Breast epithelium (tissue), 4 donors: ENCODE measurements at regions not wholly inside any gene's neighbourhood (a gene's known extent, or its start where the extent isn't known, plus 50 kb on each side); places are given as distances from the start of the nearest gene placed in this dataset.

Experiments
- DNase-seq, 2 donors: peaks; one replicate each; pipeline ENCODE4 v3.0.0-alpha.2; 2019; ENCODE audit warnings: low spot score in 2 of 2
- H3K27ac ChIP-seq, 2 donors: fragments of 200-600 bp; sonication (generic) in 1 of 2; one replicate each; pipeline ENCODE4 v1.5.1; 2016 to 2019; ENCODE audit warnings: mild to moderate bottlenecking in 1 of 2
- H3K27me3 ChIP-seq, 2 donors: fragments of 200-600 bp; sonication (generic) in 1 of 2; one replicate each; pipeline versions ENCODE4 v1.5.1 to v1.6.0; 2017 to 2019; ENCODE audit warnings: control low read depth in 1 of 2, mild to moderate bottlenecking in 1 of 2
- H3K36me3 ChIP-seq: fragments of 200-600 bp; one replicate; pipeline ENCODE4 v1.5.1; 2019
- H3K4me1 ChIP-seq, 2 donors: fragments of 200-600 bp; sonication (generic); one replicate each; pipeline ENCODE4 v1.5.1; 2016 to 2019; ENCODE audit warnings: control low read depth in 1 of 2
- H3K4me3 ChIP-seq, 3 donors: fragments of 200-600 bp; sonication (generic); 1 replicate in 2 of 3; 2 replicates in 1 of 3; pipeline ENCODE4 v1.5.1; 2016 to 2019; ENCODE audit warnings: mild to moderate bottlenecking in 3 of 3, moderate library complexity in 2 of 3
- H3K9me3 ChIP-seq, 2 donors: fragments of 200-600 bp; sonication (generic) in 1 of 2; one replicate each; pipeline ENCODE4 v1.5.1; 2016 to 2019; ENCODE audit warnings: control low read depth in 1 of 2
- CTCF ChIP-seq, 3 donors: fragments of 450-650 bp; IDR thresholded peaks; one replicate each; pipeline ENCODE4 v1.5.1; 2016 to 2017; ENCODE audit warnings: antibody characterized with exemption in 3 of 3, mild to moderate bottlenecking in 3 of 3, moderate library complexity in 3 of 3
- POLR2A ChIP-seq: fragments of 450-650 bp; IDR thresholded peaks from one replicate; pipeline ENCODE4 v1.6.1; 2016; ENCODE audit warnings: antibody characterized with exemption, mild to moderate bottlenecking, moderate library complexity
- POLR2AphosphoS5 ChIP-seq, 3 donors: sonication (generic); formaldehyde crosslinking; IDR thresholded peaks; one replicate each; pipeline ENCODE4 v1.6.1; 2017; ENCODE audit warnings: antibody characterized with exemption in 3 of 3
- intact Hi-C: fragments of 100-400 bp; cut with DNase I; formaldehyde crosslinking; loops from one replicate; pipeline ENCODE4 v1.15.1; 2023; ENCODE audit warnings: low total_unique reads

- intact Hi-C loops = no loop called here
- H3K27ac ChIP-seq = no peak overlapping the region
- no peak for TF ChIP-seq CTCF (IDR thresholded peaks at IDR 0.05)
- TF ChIP-seq POLR2AphosphoS5 (IDR thresholded peaks at IDR 0.05) = no peak
- TF ChIP-seq POLR2A = no peak
- no peaks in the 10 kb centered on the region for H3K27me3 ChIP-seq
- H3K9me3 ChIP-seq = no peaks in the 10 kb centered on the region
- DNase-seq = no peak
- H3K36me3 ChIP-seq = no peaks in the 10 kb centered on the region
- no peaks in the 10 kb centered on the region for H3K4me1 ChIP-seq
- H3K4me3 ChIP-seq = no peak overlapping the region
Measured at GRCh38 chrX:145751943-145752342, 65.7 kb upstream of the SLITRK2 start.
